OCI-M2 (cell line): ENCODE measurements at regions not wholly inside any gene's neighbourhood (a gene's known extent, or its start where the extent isn't known, plus 50 kb on each side); places are given as distances from the start of the nearest gene placed in this dataset.

ENCODE experiments used
- DNase-seq: peaks from one replicate; lab custom pipeline; 2025; ENCODE audit not compliant: unreplicated experiment; lab: John Stamatoyannopoulos, UW

- DNase-seq = no peak
These were observed 88.5 kb upstream of the BCL9 start for GRCh38 chr1:147452809-147453208.

DNA sequence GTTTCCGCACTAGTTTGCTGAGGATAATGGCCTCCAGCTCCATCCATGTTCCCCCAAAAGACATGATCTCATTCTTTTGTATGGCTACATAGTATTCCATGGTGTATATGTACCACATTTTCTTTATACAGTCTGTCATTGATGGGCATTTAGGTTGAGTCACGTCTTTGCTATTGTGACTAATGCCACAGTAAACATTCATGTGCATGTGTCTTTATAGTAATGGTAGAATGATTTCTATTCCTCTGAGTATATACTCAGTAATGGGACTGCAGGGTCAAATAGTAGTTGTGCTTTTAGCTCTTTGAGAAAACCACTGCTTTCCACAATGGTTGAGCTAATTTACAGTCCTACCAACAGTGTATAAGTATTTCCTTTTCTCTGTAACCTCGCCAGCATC lies 78.3 kb upstream of the BCL9 start:
- no peak for DNase-seq

GRCh38 chr1:147466543-147466942 lies 74.8 kb upstream of the BCL9 start:
- no peak for DNase-seq

- DNase-seq = no peak
These were observed 71.2 kb upstream of the BCL9 start for GRCh38 chr1:147470079-147470478.

DNA sequence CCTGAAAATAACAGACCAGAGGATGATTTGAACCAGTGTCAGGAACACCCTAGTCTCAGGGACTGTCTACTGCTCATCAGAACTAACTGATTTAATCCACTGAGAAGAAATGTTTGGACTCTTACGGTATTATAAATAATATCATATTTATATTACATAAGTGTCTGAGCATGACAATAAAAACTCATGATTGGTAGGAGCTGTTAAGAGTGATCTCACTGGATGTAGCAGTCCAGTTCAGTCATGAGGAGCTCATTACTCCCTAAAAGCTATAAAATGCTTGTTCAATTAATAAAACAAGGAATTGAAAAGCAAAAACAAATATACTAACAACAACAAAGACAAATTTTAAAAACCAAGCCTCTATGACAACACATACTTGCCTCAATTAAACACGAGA lies 68.8 kb upstream of the BCL9 start:
- no peak for DNase-seq

GRCh38 chr1:147472966-147473732 lies 68.2 kb upstream of the BCL9 start:
- DNase-seq = no peak

GRCh38 chr1:147473733-147474049 lies 67.6 kb upstream of the BCL9 start:
- no peak for DNase-seq

DNA sequence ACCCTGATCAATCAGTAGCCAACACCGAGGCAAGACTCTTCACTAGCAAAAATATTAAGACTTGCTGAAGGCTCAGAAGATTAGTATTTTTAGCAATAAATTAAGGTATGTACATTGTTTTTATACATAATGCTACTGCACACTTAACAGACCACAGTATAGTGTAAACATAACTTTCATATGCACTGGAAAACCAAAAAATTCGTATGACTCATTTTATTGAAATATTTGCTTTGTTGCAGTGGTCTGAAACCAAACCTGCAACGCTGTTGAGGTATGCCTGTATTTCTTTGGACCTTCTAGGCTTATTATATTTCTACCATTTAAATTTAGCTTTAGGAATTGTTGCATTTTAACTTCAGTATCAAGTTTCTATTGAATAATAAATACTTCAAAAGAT lies 65.8 kb upstream of the BCL9 start:
- no peak for DNase-seq

DNA sequence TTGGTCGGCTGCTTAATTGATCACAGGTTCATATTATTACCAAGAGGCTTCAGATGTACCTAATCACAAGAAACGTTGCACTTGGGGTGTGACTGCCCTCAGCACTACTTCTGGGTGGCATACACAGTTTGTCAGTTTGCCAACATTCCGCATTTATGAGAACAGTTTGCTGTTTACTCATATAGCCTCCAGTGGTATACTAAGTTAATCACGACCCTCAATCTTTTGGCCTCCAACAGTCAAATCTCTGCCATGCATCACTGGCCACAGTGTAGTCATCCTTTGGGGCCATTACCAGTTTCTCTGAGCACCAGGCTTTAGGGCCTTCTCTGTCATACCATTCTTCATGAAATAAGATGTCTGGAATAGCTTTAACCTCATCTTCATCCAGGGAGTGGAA lies 62.8 kb upstream of the BCL9 start:
- no peak for DNase-seq

GRCh38 chr1:147479864-147480564 lies 61.3 kb upstream of the BCL9 start:
- no peak for DNase-seq

DNA sequence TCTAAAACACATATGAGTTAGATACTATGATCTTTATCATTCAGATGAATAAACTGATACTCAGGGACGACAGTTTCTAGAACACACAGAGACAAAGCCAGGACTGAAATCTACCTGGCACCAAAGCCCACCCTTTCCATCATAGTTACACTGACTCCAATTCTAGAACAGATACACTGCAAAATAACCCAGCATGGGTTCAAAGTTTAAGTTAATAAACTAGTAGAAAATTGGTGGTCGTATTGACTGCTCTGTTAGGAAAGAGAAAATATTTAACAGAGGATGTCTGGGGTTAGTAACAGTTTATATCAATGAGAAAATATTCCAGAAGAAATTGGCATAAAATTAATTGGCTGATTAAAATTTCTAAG lies 60.8 kb upstream of the BCL9 start:
- no peak for DNase-seq

DNA sequence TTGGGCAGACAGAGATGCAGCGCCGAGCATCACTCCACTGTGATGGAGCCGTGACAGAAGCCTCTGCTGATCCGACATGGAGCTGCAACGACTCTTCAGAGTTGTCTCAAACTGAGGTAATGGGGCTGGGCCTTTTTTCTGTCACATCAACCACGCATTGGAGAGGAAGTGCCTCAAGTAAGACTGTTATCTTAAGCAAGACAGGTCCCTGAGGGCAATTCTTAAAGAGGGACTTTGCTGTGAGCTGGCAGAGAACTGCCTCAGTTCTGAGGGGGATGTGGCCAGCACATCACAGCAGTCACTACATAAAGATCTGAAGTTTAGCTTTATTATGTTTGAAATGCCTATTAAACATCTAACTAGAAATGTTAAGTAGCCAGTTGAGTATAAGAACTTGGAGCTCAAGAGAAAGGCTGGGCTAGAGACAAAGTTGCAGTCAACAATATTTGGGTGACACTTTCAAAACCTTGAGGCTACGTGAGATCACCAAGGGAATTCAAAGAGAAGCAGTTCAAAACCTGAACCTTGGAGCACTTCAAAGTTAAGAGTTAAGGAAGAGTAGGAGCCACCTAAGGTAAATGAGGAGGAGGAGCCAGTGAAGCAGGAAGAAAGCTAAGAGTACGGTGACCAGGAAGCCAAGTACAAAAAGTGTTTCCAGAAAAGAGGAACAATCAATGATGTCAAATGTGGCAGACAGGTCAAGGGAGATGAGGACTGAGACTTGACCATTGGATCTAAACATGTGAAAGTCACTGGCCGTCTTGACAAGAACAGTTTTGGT lies 54.2 kb upstream of the BCL9 start:
- no peak for DNase-seq

DNA sequence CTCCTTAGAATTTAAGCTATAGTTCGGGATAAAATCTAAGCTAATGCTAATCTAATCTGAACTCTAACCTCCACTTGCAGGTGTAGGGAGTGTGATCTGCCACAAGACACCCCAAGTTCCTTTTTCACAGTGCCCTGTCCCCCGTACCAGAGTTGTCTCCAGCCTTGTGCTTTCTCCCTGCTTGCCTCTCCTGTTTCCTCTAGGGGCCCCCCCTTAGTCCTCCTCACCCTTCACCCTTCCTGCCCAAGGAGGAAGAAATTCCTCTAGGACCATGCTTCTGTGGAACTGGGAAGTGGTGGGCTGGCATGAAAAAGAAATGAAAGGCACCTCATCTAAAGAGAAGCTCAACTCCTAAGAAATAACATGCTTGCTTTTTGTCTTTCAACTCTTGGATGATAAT lies 50.2 kb upstream of the BCL9 start:
- DNase-seq = no peak
